ENCODE measurements at regions not wholly inside any gene's neighbourhood (a gene's known extent, or its start where the extent isn't known, plus 50 kb on each side); places are given as distances from the start of the nearest gene placed in this dataset.

DNA sequence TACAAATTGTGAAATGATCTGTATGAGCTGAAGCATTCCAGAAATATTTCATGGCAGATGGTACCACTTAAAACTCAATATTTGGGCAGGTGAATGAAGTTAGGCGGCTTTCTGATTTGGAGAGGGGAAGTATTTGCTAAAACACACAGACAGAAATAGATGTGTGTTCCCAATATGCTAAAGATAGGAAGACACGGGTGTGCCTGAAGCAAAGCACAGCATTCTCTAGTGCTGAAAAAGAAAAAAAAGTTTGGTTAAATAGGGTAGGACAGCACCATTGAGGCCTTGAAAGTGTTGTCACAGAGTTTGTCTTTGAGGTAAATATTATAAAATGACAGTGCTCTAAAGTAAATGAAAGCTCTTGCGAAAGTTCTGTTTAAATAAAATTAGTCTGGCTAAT is 252.2 kb upstream of the HSF2 start:
- H3K9me3 Mint-ChIP-seq: no peaks in the 10 kb centered on the region
- Histone ChIP-seq H2BK15ac (ENCODE audit: low read depth, low read length) (no peak overlapping the region), H3K4ac (ENCODE audit: low read depth, low read length) (no peak overlapping the region), H3T11ph (ENCODE audit: low read length) (no peak overlapping the region), H3K4me2 (ENCODE audit: insufficient read depth, insufficient read length, low read length) (no peak overlapping the region), H3K18ac (ENCODE audit: insufficient read length, low read depth, low read length) (no peak overlapping the region), H3K27me3 (ENCODE audit: insufficient read depth, low read length) (no peaks in the 10 kb centered on the region), H4K91ac (ENCODE audit: insufficient read length, low read depth, low read length) (no peak overlapping the region), H2AFZ (ENCODE audit: low read length) (no peak overlapping the region), H3K9ac (ENCODE audit: extremely low read depth, insufficient read length, low read length) (no peak overlapping the region), H3K79me2 (ENCODE audit: insufficient read depth, low read length) (no peaks in the 10 kb centered on the region), H2AK5ac (ENCODE audit: insufficient read length, low read length) (no peak overlapping the region), H3K23ac (ENCODE audit: insufficient read length, low read depth, low read length) (no peak overlapping the region), H3K27ac (ENCODE audit: insufficient read length, low read depth, low read length) (no peak overlapping the region), H3K14ac (ENCODE audit: insufficient read depth, low read length) (no peak overlapping the region), H3K9me3 (ENCODE audit: control insufficient read depth, low read depth, low read length) (no peaks in the 10 kb centered on the region), H3K56ac (ENCODE audit: insufficient read length, low read depth, low read length) (no peak overlapping the region), H4K5ac (ENCODE audit: insufficient read length, low read depth, low read length) (no peak overlapping the region), H3K79me1 (ENCODE audit: insufficient read depth, low read depth, low read length, poor library complexity, severe bottlenecking) (no peaks in the 10 kb centered on the region), H3K4me1 (ENCODE audit: insufficient read depth, low read length) (no peaks in the 10 kb centered on the region), H2BK120ac (ENCODE audit: low read depth, low read length, poor library complexity, severe bottlenecking) (no peak overlapping the region), H2BK5ac (ENCODE audit: insufficient read length, low read length) (no peak overlapping the region), H2BK20ac (ENCODE audit: low read depth, low read length, poor library complexity, severe bottlenecking) (no peak overlapping the region), H2BK12ac (ENCODE audit: insufficient read length, low read depth, low read length) (no peak overlapping the region), H3K23me2 (ENCODE audit: insufficient read length, low read depth, low read length, poor library complexity, severe bottlenecking) (no peaks in the 10 kb centered on the region), H4K20me1 (ENCODE audit: control insufficient read depth, insufficient read depth, insufficient read length) (no peaks in the 10 kb centered on the region), H4K8ac (replicated peaks; ENCODE audit: insufficient read length, low read depth, low read length) (no peak overlapping the region)
- H3K27ac Mint-ChIP-seq: no peak overlapping the region
- no peaks in the 10 kb centered on the region for H3K36me3 Mint-ChIP-seq (ENCODE audit: insufficient read depth in 1 of 3, low read depth in 3 of 3)
- no peak for DNase-seq
- peaks cover 0 to 5% of the 10 kb centered on the region in 2 experiments; a peak in 2 of 4 replicates for H3K4me1 Mint-ChIP-seq
- no peaks in the 10 kb centered on the region for H3K27me3 Mint-ChIP-seq (ENCODE audit: low read depth)
- no CpG with 5 or more reads among the region's 3 CpGs for WGBS (ENCODE audit: extremely low coverage, insufficient read length, low lambda C conversion rate)
- no peak overlapping the region for H3K4me3 Mint-ChIP-seq
- TF ChIP-seq, protein P1, sequence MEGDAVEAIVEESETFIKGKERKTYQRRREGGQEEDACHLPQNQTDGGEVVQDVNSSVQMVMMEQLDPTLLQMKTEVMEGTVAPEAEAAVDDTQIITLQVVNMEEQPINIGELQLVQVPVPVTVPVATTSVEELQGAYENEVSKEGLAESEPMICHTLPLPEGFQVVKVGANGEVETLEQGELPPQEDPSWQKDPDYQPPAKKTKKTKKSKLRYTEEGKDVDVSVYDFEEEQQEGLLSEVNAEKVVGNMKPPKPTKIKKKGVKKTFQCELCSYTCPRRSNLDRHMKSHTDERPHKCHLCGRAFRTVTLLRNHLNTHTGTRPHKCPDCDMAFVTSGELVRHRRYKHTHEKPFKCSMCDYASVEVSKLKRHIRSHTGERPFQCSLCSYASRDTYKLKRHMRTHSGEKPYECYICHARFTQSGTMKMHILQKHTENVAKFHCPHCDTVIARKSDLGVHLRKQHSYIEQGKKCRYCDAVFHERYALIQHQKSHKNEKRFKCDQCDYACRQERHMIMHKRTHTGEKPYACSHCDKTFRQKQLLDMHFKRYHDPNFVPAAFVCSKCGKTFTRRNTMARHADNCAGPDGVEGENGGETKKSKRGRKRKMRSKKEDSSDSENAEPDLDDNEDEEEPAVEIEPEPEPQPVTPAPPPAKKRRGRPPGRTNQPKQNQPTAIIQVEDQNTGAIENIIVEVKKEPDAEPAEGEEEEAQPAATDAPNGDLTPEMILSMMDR (conservative IDR thresholded peaks at IDR 0.05): no peak

Measured in H9 (cell line).